Jurkat, Clone E6-1 (cell line): ENCODE measurements at regions not wholly inside any gene's neighbourhood (a gene's known extent, or its start where the extent isn't known, plus 50 kb on each side); places are given as distances from the start of the nearest gene placed in this dataset.
A peak's percentile ranks its signal among the peaks of the same experiment; 100 is the strongest.
"Not testable (repeated sequence)": the region's sequence is repeated elsewhere in the genome, so short reads cannot be mapped to it uniquely, and the experiment has no call there.

Source experiments
- DNase-seq: peaks from one replicate; pipeline ENCODE4 v3.0.0-alpha.2; 2011; ENCODE audit warnings: low read depth, low spot score
- H3K4me3 ChIP-seq: 2 replicates; pipeline ENCODE4 v1.5.1; 2011; ENCODE audit warnings: mild to moderate bottlenecking, low read length, control low read depth, moderate library complexity

DNA sequence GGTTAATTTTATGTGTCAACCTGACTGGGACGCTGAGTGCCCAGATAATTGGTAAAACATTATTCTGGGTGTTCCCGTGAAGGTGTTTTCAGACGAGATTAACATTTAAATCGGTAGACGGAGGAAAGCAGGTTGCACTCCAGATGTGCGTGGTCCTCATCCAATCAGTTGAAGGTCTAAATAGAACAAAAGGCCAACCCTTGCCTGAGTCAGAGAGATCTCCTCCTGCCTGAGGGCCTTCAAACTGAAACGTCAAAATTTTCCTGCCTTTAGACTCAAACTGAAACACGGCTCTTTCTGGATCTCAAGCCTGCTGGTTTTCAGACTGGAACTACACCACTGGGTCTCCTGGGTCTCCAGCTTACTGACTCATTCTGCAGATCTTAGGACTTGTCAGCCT, 70.9 kb downstream of the NPIPA5 start:
- not testable (repeated sequence) for DNase-seq

DNA sequence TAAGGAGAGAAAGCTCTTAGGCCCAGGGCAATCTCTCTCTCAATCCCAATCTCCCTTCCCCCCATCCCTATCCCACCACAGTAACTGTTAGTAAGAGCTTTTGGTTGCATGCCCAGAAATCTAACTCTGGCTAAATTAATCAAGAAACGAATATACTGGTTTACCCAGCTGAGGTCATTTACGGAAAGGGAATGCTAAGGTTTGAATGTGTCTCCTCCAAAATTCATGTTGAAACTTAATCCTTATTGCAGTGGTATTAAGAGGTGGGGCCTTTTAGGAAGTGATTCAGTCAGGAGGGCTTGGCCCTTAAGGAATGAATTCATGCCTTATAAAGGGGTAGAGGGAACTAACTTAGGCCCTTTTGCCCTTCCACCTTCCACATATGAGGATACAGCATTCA, 72.2 kb downstream of the NPIPA5 start:
- not testable (repeated sequence) for DNase-seq, H3K4me3 ChIP-seq

More for the DNA sequence above, 70.9 kb downstream of the NPIPA5 start:
- H3K4me3 ChIP-seq: not testable (repeated sequence)

DNA sequence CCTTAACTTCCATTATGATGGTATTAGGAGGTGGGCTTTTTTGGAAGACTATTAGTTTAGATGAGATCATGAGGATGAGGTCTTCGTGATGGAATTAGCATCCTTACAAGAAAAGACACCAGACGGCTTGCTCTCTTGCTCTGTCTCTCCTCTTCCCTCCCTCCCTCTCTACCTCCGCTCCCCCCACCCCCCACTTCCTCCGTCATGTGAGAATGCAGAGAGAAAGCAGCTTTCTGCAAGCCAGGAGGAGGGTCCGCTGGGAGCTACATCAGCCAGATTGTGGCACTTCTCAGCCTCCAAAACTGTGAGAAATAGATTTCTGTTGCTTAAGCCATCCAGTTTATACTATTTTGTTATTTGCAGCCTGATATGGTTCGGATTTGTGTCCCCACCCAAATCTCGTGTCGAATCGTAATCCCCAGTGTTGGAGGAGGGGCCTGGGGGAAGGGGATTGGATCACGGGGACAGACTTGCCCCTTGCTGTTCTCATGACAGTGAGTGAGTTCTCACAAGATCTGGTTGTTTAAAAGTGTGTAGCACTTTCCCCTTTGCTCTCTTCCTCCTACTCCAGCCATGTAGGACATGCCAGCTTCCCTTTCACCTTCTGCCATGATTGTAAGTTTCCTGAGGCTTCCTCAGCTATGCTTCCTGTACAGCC, 74.3 kb downstream of the NPIPA5 start:
- DNase-seq, H3K4me3 ChIP-seq: not testable (repeated sequence)

DNA sequence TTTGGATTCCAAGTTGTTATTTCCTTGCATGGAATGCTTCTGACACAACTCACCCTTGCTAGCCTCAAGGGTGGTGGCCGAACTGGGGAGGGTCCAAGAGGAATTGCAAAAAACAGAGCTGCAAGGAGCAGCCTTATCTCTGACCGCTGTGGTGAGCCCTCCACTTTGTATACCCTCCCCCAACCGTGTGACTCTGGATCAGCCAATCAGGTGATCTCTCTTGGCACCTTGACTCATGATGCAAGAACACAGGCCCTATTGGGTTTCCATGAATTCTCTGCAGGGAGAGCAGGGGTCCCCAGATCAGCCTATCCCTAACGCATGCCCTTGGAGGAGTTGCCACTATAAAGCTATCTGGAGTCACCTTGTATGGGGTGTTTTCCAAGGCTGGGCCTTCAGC, 81.0 kb downstream of the NPIPA5 start:
- H3K4me3 ChIP-seq, DNase-seq: not testable (repeated sequence)

DNA sequence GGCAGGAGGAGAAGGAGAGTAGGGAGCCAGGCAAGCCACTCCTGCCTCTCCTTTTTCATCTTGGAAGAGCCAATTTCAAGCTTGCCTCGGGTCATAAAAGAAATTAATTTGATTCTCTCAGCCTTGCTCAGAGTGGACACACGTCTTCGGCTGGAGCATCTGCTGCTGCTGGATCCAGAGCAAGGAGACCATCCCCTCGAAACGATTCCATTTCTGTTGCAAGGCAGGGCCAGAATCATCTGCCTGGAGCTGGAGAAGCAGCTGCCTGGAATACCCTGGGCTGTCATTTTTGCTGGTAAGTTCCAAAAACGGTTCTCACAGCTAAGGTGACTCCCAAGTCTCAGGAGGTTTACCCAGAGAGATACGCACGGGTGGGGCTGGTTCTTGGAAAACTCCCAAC, 103.3 kb downstream of the NPIPA5 start:
- DNase-seq, H3K4me3 ChIP-seq: not testable (repeated sequence)

DNA sequence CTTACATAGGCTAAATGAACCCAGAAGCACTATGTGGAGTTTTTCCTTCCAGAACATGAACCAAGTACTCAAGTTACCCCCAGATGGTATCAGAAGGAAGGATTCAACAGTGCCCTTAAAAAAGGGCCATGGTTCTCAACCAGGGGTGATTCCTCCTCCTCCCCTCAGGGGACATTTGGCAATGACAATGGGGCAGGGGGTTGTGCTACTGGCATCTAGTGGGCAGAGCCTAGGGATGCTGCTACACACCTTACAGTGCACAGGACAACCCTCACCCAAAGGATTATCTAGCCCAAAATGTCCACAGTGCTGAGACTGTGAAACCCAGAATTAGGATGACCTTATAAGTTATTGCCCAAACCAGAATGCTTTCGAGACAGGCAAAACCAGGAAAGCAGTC, 104.1 kb downstream of the NPIPA5 start:
- not testable (repeated sequence) for DNase-seq, H3K4me3 ChIP-seq

DNA sequence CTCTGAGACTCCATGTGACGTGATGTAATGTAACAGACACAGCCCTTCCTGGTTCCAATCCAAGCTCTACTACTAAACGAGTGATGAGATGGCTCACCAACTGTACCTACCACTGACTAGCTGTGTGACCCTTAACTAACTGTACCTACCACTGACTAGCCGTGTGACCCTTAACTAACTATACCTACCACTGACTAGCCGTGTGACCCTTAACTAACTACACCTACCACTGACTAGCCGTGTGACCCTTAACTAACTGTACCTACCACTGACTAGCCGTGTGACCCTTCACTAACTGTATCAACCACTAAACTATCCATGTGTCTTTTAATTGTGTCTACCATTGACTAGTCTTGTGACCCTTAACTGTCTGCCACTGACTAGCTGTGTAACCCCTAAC, 111.2 kb downstream of the NPIPA5 start:
- DNase-seq, H3K4me3 ChIP-seq: not testable (repeated sequence)

DNA sequence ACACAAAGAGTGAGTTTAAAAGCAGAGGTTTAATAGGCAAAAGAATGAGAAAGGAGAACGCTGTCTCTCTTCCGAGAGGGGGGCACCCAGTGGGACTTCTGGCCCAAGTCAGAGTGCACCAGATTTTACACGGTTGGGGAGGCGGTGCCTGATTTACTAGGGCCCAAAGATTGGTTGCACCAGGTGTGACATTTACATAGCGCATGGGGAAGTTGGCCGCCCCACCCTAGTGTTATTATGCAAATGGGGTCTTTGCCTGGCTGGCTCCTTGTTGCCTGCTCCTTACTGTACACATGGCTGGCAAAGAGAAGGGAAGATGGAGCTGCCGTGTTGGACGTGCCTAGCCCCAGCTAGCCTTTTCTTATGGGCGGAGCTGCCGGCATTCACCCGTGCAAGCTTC, 115.9 kb downstream of the NPIPA5 start:
- not testable (repeated sequence) for H3K4me3 ChIP-seq, DNase-seq

DNA sequence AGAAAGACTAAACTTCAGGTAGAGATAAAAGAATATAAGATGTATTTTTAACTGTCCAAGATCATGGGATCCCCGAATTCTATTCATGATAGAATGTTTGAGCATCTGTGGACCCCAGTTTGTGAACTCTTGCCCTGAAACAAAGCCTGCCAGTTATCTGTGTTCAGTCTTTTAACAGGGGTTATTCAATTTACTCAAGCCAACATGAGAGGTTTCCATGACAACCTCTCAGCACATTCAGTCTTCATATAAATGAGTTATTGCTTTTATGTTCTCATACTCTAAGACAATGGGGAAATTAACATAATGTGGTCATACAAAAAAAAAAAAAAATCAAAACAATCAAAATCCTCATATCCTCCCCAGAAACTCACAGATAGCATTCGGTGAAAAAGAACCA, 130.1 kb downstream of the NPIPA5 start:
- not testable (repeated sequence) for H3K4me3 ChIP-seq, DNase-seq

DNA sequence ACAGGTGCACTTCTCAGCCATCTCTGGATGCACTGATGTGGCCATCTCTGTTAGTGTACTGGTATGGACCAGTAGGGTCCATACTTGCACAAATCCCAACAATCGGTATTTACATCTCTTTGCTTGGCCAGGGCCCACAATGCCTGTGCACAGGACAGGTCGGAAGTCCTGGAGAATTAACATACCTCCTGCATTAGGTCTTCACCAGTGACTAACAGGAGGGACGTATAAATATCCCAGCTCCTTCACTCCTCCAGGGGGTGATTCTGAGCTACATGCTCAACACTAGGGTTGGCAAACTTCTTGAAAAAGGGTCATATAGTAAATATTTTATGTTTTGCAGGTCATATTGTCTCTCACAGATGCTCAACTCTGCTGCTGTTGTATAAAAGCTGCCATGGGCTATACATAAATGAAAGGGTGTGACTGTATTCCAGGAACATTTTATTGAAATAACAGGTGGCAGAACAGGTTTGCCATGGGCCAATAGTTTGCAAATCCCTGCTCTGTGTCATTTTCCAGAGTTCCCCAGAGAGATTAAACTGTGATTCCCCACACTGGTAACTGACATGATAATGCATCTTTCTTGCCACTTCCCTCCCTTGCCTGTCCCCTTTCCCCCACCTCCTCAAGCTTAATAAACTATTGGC, 141.3 kb downstream of the NPIPA5 start:
- not testable (repeated sequence) for H3K4me3 ChIP-seq, DNase-seq

DNA sequence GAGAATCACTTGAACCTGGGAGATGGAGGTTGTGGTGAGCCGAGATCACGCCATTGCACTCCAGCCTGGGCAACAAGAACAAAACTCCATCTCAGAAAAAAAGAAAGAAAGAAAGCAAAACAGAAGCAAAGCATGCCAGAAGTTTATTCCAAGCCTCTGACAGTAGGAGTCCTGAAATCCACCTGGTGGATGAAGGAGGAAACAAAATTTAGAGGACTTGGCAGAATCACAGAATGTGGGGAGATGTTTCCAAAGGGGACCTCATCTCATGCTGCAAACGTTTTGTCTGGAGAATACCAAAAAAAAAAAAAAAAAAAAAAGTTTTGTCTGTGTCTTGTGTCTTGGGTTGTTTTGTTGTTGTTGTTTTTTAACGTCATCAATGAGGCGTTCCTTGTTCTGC, 141.1 kb upstream of the RRN3 start:
- DNase-seq, H3K4me3 ChIP-seq: not testable (repeated sequence)

DNA sequence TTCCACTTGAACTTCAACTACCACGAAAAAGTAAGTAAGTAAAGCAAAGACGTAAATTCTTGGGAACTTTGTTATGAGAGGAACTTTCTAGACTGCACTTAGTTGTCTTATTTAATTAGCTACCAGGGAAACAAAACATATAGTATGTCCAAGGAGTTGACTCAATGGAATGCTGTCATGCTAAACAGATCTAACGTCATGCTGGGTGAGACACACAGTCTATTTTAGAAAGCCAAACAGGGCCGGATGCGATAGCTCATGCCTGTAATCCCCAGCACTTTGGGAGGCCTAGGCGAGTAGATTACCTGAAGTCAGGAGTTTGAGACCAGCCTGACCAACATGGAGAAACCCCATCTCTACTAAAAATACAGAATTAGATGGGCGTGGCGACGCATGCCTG, 140.6 kb upstream of the RRN3 start:
- not testable (repeated sequence) for H3K4me3 ChIP-seq, DNase-seq

DNA sequence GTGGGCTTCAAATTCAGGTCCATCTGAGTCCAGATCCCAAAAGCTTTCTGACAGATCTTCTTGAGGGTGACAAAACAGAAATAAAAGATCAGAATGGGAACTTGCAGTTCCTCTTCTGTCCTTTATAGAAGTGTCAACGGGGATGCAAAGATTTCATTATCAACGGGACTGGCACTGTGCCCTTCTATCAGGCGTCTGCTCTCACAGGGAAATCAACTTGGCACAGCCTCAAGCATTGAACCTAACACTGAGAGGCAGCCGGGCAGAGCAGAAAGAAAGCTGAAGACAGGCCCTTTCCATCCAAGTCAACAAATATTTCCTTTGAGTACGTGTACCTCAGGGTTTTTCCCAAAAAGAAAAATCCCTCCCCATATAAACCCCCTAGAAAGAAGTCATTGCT, 136.4 kb upstream of the RRN3 start:
- not testable (repeated sequence) for H3K4me3 ChIP-seq, DNase-seq

DNA sequence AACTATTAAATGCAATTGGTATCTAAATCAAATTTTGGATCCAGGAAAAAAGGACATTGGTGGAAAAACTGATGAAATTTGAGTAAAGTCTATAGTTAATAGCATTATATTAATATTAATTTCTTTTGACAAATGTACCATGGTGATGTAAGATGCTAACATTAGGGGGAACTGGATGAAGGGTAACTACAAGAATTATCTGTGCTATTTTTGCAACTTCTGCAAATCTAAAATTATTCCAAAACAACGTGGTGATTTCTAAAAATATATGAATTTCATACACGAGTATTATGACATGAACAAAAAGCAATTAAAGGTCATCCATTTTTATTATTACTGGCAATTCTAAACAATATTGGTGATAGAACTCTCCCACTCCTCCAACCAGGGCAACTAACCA, 135.6 kb upstream of the RRN3 start:
- not testable (repeated sequence) for H3K4me3 ChIP-seq, DNase-seq

DNA sequence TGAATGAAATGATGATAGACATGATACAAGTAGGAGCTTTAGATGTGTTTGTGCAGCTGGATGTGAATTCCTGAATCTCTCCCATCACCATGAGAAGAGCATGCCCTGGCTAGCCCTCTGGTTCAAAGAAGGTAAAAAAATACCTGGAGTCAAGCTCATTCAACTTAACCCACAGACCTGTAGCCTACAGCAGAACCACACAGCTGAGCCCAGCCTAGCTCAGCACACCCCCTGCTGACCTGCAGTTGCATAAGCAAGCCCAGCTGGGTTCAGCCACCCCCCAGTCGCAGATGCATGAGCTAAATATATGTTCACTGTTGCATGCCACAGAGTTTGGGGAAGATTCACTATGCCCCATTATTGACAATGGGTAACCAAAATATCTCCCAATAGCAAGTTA, 130.6 kb upstream of the RRN3 start:
- DNase-seq, H3K4me3 ChIP-seq: not testable (repeated sequence)

DNA sequence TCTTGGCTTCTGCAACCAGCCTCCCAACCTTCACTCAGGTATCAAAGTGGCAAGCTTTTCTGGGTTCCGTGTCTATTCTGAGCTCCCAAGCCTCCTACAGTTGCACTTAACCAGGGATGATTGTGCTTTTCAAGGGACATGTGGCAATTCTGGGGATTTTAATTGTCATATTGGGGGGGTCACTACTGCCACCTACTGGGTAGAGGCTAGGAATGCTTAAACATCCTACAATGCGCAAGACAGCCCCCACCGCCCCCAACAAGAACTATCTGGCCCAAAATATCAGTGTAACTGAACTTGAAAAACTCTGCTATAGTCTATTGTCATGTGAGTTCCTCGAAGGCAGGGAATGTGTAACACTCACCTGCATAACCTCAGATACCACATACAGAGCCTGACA, 129.3 kb upstream of the RRN3 start:
- not testable (repeated sequence) for DNase-seq, H3K4me3 ChIP-seq

DNA sequence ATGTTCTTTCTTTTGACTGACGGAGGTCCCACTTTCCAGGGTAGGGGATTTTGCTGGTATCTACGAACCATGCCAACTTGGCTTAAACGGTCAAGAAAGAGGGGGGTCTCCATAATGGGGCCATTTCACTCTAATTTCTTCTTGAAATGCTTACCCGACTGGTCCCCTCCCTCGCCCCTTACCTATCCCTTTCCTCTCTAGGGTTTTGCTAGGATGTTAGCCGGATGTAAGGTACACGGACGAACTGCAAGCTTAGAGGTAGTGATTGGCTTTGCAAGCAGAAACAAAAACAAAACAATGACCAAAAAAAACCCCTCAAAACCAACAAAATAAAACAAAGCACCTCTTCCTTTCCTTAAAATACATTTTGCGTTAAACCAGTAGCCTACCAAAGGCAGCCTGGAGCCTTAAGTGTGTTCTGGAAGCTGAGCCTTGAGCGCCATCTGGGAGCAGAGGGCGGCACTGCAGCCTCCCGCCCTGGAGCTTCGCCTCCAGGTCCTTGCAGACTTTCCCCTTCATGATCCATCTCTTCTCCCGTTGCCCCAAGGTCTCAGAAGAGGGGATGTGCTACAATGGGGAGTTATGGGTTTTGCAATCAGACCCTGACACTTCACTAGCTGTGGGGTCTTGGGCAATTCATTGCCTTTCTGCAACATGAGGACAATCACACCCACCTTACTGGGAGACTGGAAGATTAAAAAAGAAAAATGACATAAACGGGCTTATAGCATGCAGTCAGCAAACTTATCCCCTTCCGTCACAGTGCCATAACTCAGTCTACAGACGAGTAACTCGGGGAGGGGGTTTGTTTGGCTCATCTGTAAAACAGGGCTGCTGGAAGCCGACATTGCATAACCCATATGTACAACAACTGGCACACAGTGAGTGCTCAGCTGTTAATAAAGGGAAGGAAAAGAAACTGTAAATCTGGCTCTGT, 125.9 kb upstream of the RRN3 start:
- not testable (repeated sequence) for H3K4me3 ChIP-seq
- peak; percentile 2 for DNase-seq

DNA sequence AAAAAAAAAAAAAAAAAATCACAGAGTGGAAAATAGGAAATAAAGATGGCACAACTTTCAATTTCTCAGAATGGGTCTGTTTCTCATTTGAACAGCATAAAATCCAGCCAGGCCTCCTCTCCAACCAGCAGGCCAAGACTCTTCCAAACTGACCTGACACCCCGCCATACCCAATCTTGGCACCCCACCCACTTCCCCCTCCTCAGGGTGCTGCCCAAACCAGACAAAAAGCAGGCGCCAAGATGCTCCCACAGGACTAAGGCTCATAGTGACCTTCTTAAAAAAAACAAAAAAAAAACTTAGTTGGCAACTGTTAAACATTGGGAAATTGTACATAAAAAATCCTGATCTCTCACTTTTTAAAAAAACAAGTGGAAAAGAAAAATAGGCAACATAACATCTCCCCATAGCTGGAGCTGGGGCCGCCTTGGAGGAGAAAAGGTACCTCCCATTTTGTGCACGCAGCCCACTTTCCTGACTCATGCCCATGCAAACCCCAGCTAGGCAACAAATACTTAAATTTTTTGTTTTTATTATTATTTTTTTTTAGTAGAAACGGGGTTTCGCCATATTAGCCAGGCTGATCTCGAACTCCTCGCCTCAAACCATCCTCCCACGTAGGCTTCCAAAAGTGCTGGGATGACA, 124.9 kb upstream of the RRN3 start:
- DNase-seq, H3K4me3 ChIP-seq: not testable (repeated sequence)

DNA sequence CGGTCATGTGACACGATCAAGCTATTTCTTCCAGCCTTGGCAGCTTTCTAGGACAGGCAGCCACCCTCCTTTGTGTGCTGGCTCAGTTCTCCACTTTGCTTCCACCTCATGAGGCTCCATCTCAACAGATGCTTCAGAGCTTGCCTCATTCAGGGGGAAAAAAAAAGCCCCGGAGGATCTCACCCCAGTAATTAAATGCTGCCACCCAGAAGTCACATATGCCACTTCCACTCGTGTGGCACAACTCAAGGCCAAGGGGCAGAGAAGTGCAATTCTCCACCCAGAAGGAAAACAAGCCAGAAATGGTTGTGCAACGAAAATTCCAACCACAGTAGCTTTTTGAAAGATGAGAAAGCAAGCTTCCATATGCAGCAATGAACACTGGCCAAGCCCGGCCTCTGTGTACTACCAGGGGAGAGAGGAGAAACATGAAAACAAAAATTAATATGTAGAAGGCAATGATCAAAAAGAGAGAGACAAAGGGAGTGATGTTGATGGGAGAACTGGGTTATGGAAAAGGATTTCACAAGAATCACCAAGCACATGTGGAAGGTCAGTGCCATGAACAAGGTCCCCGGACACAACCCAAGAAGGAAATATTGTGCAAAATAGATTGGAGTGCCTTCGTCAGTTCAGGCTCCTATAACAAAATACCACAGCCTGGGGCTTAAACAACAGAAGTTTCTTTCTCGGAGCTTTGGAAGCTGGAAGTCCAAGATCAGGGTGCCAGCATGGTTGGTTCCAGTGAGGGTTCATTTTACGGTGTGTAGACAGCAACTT, 113.3 kb upstream of the RRN3 start:
- not testable (repeated sequence) for H3K4me3 ChIP-seq, DNase-seq
